22Rv1 (cell line): ENCODE measurements at regions not wholly inside any gene's neighbourhood (a gene's known extent, or its start where the extent isn't known, plus 50 kb on each side); places are given as distances from the start of the nearest gene placed in this dataset.

Experiments
- H3K27ac ChIP-seq: fragments of 450-650 bp; 2 replicates; pipeline ENCODE4 v1.5.1; 2017
- ZFX ChIP-seq: fragments of 450-650 bp; IDR thresholded peaks from 2 replicates; pipeline ENCODE4 v1.6.1; 2017; ENCODE audit warnings: antibody characterized with exemption, borderline replicate concordance
- TF ChIP-seq, protein P1 (sequence below): fragments of 450-650 bp; IDR thresholded peaks from 2 replicates; pipeline ENCODE4 v1.5.1; 2017; ENCODE audit warnings: mild to moderate bottlenecking

DNA sequence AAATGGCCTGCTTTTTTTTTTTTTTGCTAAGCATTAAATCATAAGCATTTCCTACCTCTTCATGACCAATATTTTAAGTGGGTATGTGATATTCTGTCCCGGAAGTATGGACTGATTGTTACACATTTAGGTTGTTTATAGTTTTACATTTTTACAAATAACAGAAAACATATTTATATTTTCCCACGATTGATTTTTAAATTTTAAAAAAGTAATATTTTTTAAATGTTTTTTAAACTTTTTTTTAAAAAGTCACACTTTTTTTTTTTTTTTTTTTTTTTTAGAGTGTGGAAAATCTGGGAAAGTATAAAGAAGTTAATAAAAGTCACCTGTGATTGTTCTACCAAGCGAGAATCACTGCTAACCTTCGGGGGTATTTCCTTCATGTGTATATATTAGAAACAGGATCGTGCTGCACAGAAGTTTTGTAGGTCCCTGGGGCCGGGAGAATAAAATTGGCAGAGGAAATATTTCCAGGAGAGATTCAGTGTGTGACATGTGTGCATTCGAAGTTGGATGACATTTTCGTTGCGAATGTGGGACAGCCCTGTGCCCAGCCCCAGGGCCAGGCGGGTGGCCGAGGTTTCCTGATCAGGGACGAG is 173.1 kb downstream of the CDC5L start:
- no peak overlapping the region for H3K27ac ChIP-seq
- TF ChIP-seq, protein P1, sequence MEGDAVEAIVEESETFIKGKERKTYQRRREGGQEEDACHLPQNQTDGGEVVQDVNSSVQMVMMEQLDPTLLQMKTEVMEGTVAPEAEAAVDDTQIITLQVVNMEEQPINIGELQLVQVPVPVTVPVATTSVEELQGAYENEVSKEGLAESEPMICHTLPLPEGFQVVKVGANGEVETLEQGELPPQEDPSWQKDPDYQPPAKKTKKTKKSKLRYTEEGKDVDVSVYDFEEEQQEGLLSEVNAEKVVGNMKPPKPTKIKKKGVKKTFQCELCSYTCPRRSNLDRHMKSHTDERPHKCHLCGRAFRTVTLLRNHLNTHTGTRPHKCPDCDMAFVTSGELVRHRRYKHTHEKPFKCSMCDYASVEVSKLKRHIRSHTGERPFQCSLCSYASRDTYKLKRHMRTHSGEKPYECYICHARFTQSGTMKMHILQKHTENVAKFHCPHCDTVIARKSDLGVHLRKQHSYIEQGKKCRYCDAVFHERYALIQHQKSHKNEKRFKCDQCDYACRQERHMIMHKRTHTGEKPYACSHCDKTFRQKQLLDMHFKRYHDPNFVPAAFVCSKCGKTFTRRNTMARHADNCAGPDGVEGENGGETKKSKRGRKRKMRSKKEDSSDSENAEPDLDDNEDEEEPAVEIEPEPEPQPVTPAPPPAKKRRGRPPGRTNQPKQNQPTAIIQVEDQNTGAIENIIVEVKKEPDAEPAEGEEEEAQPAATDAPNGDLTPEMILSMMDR, result no peak
- TF ChIP-seq ZFX, result no peak

- TF ChIP-seq, protein P1, result no peak
- no peak for TF ChIP-seq ZFX
- H3K27ac ChIP-seq, result no peak overlapping the region
These were observed 173.6 kb downstream of the CDC5L start for GRCh38 chr6:44561060-44561623.

DNA sequence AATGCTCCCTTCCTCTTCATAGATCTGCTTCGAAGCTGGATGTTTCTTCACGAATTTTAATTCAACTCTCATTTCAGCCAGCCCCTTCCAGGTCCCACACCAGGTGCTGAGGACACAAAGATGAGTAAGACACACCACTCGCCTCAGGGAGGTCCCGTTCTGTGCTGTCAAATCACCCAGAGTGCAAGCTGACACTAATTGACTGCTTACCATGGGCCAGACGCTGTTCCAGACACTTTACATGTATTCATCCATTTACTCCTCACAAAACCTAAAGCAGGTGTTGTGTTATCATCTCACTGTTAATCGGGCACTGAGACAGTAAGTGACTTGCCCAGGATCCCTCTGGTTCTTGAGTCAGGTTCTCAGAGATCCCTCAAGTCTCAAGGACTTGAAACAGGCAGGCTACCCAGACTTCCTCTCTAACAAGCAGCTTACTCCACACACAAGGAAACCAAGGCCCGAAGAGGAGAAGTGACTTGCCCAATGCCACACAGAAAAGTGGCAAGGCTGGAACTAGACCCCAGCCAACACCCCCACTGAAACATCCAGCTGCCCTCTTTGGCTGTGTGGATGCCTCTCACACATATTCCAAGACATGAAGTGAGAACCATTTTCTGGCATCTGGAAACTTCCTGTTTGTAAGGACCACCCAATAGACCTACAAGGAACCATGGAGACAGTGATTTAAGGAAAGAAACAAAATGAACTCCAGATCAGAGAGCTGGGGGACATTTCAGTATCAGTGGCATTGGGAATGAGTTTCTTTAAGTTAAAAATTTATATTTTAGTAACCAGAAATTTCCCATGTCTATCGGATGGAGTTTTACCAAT is 174.5 kb downstream of the CDC5L start:
- TF ChIP-seq ZFX, result no peak
- TF ChIP-seq, protein P1, result no peak
- no peak overlapping the region for H3K27ac ChIP-seq

DNA sequence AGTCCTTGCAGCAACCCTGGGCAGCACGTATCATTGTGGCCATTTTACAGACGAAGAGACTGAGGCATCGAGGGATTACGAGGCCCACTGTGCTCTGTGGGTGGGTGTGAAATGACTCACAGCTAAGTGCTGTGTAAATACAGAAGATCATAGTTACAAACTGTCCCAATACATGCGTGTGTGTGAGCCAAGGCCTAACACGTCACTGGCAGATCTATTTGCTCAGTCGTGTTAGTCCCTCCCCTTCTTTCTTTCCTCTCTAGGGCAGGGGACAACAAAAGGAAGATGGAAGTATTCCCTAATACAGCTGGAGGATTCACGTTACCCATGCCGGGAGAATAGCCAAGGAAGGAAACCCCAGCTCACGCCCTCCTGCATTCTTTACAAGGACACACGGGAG is 175.9 kb downstream of the CDC5L start:
- no peak overlapping the region for H3K27ac ChIP-seq
- TF ChIP-seq, protein P1, result no peak
- TF ChIP-seq ZFX, result no peak

DNA sequence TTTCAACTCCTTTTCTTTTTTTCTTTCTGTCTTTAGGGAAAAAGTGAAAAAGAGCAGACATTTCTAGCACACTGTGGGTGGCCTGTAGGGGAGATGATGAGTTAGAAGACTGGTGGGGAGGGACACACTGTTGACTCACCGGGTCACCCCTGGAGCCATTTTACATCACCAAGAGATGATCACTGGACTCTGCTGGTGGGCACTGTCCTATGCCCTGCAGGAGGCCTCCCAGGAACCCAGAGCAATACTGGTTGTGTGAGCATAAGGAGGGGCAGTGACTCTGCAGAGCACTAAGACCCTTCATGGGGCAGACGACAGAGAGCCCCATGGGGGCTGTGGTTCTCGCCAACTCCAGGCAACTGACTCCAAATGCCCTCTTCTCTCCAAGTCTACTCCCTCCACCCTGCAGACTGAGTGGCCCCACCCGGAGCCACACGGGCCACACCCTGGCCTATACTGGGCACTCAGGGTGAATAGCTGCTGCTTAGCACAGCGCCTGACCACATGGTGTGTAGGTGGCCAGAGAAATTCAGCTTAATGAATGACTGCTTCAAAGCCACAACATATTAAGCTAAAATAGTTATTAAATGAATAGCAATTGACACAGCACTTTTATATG is 177.5 kb downstream of the CDC5L start:
- no peak for TF ChIP-seq ZFX
- TF ChIP-seq, protein P1, result no peak
- H3K27ac ChIP-seq, result no peak overlapping the region

DNA sequence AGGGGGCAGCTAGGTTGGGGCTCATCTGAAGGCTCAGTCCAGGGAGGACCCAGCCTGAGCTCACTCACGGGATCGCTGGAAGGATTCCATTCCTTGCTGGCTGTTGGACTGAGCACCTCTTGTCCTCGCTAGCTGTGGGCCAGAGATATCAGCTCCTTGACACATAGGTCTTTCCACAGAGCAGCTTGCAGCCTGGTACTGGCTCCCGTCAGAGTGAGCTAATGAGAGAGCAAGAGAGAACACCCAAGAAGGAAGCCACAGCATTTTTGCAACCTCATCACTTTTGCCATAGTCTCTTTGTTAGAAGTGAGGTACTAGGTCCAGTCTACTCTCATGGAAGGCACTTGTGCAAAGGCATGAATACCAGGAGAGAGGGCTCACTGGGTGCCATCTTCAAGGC is 179.9 kb downstream of the CDC5L start:
- H3K27ac ChIP-seq, result no peak overlapping the region
- TF ChIP-seq, protein P1, result no peak
- no peak for TF ChIP-seq ZFX

GRCh38 chr6:44569131-44569530 is 181.6 kb downstream of the CDC5L start:
- no peak for TF ChIP-seq ZFX
- TF ChIP-seq, protein P1, result no peak
- no peak overlapping the region for H3K27ac ChIP-seq
